ENCODE measurements at regions not wholly inside any gene's neighbourhood (a gene's known extent, or its start where the extent isn't known, plus 50 kb on each side); places are given as distances from the start of the nearest gene placed in this dataset.

GRCh38 chrX:98357146-98357545 is 1473.4 kb downstream of the RPA4 start:
- no peak overlapping the region for H3K4me3 ChIP-seq
- intact Hi-C loops (cut with DNase I; ENCODE audit: low total_unique reads), result no loop called here
- no peak for DNase-seq

GRCh38 chrX:98362630-98363029 is 1478.9 kb downstream of the RPA4 start:
- intact Hi-C loops (cut with DNase I; ENCODE audit: low total_unique reads), result no loop called here
- H3K36me3 ChIP-seq, result no peaks in the 10 kb centered on the region
- no peaks in the 10 kb centered on the region for H3K4me1 ChIP-seq
- no peak for DNase-seq
- TF ChIP-seq, protein P1, sequence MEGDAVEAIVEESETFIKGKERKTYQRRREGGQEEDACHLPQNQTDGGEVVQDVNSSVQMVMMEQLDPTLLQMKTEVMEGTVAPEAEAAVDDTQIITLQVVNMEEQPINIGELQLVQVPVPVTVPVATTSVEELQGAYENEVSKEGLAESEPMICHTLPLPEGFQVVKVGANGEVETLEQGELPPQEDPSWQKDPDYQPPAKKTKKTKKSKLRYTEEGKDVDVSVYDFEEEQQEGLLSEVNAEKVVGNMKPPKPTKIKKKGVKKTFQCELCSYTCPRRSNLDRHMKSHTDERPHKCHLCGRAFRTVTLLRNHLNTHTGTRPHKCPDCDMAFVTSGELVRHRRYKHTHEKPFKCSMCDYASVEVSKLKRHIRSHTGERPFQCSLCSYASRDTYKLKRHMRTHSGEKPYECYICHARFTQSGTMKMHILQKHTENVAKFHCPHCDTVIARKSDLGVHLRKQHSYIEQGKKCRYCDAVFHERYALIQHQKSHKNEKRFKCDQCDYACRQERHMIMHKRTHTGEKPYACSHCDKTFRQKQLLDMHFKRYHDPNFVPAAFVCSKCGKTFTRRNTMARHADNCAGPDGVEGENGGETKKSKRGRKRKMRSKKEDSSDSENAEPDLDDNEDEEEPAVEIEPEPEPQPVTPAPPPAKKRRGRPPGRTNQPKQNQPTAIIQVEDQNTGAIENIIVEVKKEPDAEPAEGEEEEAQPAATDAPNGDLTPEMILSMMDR (IDR thresholded peaks at IDR 0.05), result no peak
- no peak overlapping the region for H3K27ac ChIP-seq
- no peaks in the 10 kb centered on the region for H3K27me3 ChIP-seq
- H3K4me3 ChIP-seq, result no peak overlapping the region
- no peaks in the 10 kb centered on the region for H3K9me3 ChIP-seq

More at GRCh38 chrX:98357146-98357545, 1473.4 kb downstream of the RPA4 start:
- H3K27me3 ChIP-seq, result no peaks in the 10 kb centered on the region
- no peaks in the 10 kb centered on the region for H3K36me3 ChIP-seq
- no peak overlapping the region for H3K27ac ChIP-seq
- TF ChIP-seq, protein P1 (IDR thresholded peaks at IDR 0.05), result no peak
- no peaks in the 10 kb centered on the region for H3K4me1 ChIP-seq
- H3K9me3 ChIP-seq, result no peaks in the 10 kb centered on the region

- Histone ChIP-seq H3K4me3 (no peak overlapping the region), H3K27ac (no peak overlapping the region), H3K27me3 (no peaks in the 10 kb centered on the region), H3K9me3 (peaks cover 0 to 9% (median 7%) of the 10 kb centered on the region in 3 donors), H3K4me1 (no peaks in the 10 kb centered on the region), H3K36me3 (no peaks in the 10 kb centered on the region)
- no peak for DNase-seq
- TF ChIP-seq, protein P1 (IDR thresholded peaks at IDR 0.05), result no peak
- intact Hi-C loops (cut with DNase I; ENCODE audit: low total_unique reads), result no loop called here
Measured at GRCh38 chrX:98371994-98372393, 1488.3 kb downstream of the RPA4 start.

DNA sequence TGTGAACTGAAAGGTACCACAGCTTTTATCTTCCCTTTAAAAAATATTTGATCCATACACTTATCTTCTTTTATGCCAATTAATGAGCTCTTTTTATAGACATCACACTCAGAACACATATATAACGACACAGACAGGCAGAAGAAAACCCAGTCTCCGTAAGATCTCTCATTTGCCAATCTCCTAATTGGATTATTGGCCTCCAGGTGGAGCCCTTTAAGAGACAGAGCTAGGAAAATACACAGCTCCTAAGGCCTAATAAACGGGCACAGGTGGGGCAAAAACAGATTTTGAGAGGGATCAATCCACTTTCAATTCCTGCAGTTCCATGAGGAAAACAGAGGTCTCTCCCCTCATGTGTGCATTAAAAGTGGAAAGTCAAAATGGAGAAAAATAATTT is 1495.4 kb downstream of the RPA4 start:
- DNase-seq, result no peak
- Histone ChIP-seq H3K36me3 (no peaks in the 10 kb centered on the region), H3K27me3 (no peaks in the 10 kb centered on the region), H3K4me3 (no peak overlapping the region), H3K27ac (no peak overlapping the region), H3K4me1 (no peaks in the 10 kb centered on the region), H3K9me3 (peaks cover 0 to 30% (median 17%) of the 10 kb centered on the region in 3 donors)
- TF ChIP-seq, protein P1 (IDR thresholded peaks at IDR 0.05), result no peak
- intact Hi-C loops (cut with DNase I; ENCODE audit: low total_unique reads), result no loop called here

GRCh38 chrX:98380106-98380505 is 1496.4 kb downstream of the RPA4 start:
- Histone ChIP-seq H3K9me3 (peaks cover 0 to 30% (median 17%) of the 10 kb centered on the region in 3 donors), H3K36me3 (no peaks in the 10 kb centered on the region), H3K4me1 (no peaks in the 10 kb centered on the region), H3K27me3 (no peaks in the 10 kb centered on the region), H3K4me3 (no peak overlapping the region), H3K27ac (no peak overlapping the region)
- intact Hi-C loops (cut with DNase I; ENCODE audit: low total_unique reads), result loop anchor here (2.0 kb wide), 1 partner anchor 281 kb away; no protein-coding TSS in a partner anchor
- TF ChIP-seq, protein P1 (IDR thresholded peaks at IDR 0.05), result no peak
- DNase-seq, result no peak

DNA sequence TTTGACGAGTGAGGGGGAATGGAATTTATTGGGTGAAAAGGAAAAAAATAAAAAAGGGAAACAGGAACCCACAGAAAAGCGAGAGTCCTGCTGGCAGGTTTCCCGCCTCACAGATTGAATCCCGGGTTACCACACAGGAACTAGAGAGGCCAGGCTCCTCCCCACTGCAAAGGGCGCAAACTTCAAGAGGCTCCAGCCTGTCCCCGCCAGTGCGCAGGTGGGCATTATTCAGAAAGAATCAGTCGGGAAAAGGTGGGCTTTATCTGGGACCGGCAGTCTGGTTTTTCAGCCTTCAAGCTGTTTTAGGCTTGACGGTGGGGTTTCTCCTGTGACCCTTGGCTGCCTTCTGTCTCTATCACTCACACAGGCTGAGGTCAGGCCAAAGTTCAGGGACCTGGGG is 1496.8 kb downstream of the RPA4 start:
- no peaks in the 10 kb centered on the region for H3K36me3 ChIP-seq
- peaks cover 0 to 30% (median 17%) of the 10 kb centered on the region in 3 donors for H3K9me3 ChIP-seq
- intact Hi-C loops (cut with DNase I; ENCODE audit: low total_unique reads), result loop anchor here (2.0 kb wide), 1 partner anchor 282 kb away; no protein-coding TSS in a partner anchor
- no peaks in the 10 kb centered on the region for H3K27me3 ChIP-seq
- TF ChIP-seq, protein P1 (IDR thresholded peaks at IDR 0.05), result no peak
- H3K4me3 ChIP-seq, result no peak overlapping the region
- no peak for DNase-seq
- no peaks in the 10 kb centered on the region for H3K4me1 ChIP-seq
- no peak overlapping the region for H3K27ac ChIP-seq

Data from tibial artery (tissue), 4 donors.